K562 (cell line): ENCODE measurements at regions not wholly inside any gene's neighbourhood (a gene's known extent, or its start where the extent isn't known, plus 50 kb on each side); places are given as distances from the start of the nearest gene placed in this dataset.

Experiments used
- ATAC-seq: fragments of 200-7000 bp; cut with Tn5 transposase; 3 replicates; pipeline ENCODE4 v1.9.1; 2020; ENCODE audit warnings: moderate library complexity
- BruUV-seq: library from RNA; stranded (reverse); fragments of 400-500 nt; replicated peaks from 2 replicates; lab custom pipeline; 2021; lab: Mats Ljungman, UMichigan
- CTCF ChIA-PET: fragments of 300-600 bp; formaldehyde crosslinking; extraction: SDS; loops from one replicate; lab custom pipeline; 2021; ENCODE audit warnings: low intra/inter-chr PET ratio; lab: Yijun Ruan, JAX
- POLR2A ChIA-PET: fragments of 300-600, 350-650 bp; sonication (Branson Sonifier 250); formaldehyde crosslinking; extraction: SDS; loops from one replicate; lab custom pipeline; 2021; ENCODE audit warnings: antibody characterized with exemption, inconsistent platforms; lab: Yijun Ruan, JAX
- DNase-seq, 4 experiments: peaks; one replicate each; pipeline versions ENCODE4 v3.0.0 to v3.0.0-alpha.2; 2011 to 2018; ENCODE audit warnings: low spot score in 3 of 4, mixed read lengths in 3 of 4; ENCODE audit errors: extremely low read depth in 1 of 4
- FAIRE-seq: peaks from 2 replicates; lab custom pipeline; 2011; peaks lifted over from hg19 to GRCh38; lab: Jason Lieb, UNC
- H2AFZ ChIP-seq: 2 replicates; pipeline ENCODE4 v1.6.0; 2011; ENCODE audit warnings: low read depth, low read length, control low read depth, inconsistent platforms
- H3K27ac ChIP-seq: fragments of 200-600 bp; 3 replicates; pipeline ENCODE4 v1.8.0; 2011; ENCODE audit warnings: low read depth, mild to moderate bottlenecking, control low read depth, inconsistent platforms, low read length, moderate library complexity, mixed read lengths; ENCODE audit errors: extremely low read depth
- H3K27me3 ChIP-seq, 2 experiments: fragments of 300-600 bp in 1 of 2; 2 replicates in 1 of 2; 3 replicates in 1 of 2; pipeline versions ENCODE4 v1.6.0 to v1.8.0; 2011; ENCODE audit warnings: inconsistent platforms in 2 of 2, low read length in 2 of 2, mild to moderate bottlenecking in 1 of 2, mixed read lengths in 1 of 2, moderate library complexity in 1 of 2; ENCODE audit not compliant: control insufficient read depth in 2 of 2, insufficient read depth in 2 of 2
- H3K36me3 ChIP-seq: fragments of 300-600 bp; 3 replicates; pipeline ENCODE4 v1.8.0; 2011; ENCODE audit warnings: mild to moderate bottlenecking, low read length, inconsistent platforms; ENCODE audit not compliant: control insufficient read depth, insufficient read depth
- H3K4me1 ChIP-seq, 2 experiments: fragments of 200-600 bp in 1 of 2; replicated peaks in 1 of 2; 2 replicates in 1 of 2; 3 replicates in 1 of 2; pipeline versions ENCODE4 v1.5.1 to v1.8.0; 2011; ENCODE audit warnings: inconsistent platforms in 2 of 2, low read length in 2 of 2, mild to moderate bottlenecking in 1 of 2, mixed read lengths in 1 of 2, moderate library complexity in 1 of 2; ENCODE audit not compliant: control insufficient read depth in 2 of 2, insufficient read depth in 2 of 2
- H3K4me2 ChIP-seq: 2 replicates; pipeline ENCODE4 v1.6.1; 2011; ENCODE audit warnings: low read length, control low read depth, inconsistent platforms, mixed read lengths; ENCODE audit not compliant: insufficient read depth
- H3K4me3 ChIP-seq: fragments of 200-600 bp; sonication (generic), shearing (Covaris generic); 2 replicates; pipeline ENCODE4 v1.5.1; 2016; ENCODE audit warnings: control low read depth, inconsistent platforms
- H3K79me2 ChIP-seq: fragments of 200-600 bp; 3 replicates; pipeline ENCODE4 v1.8.0; 2011; ENCODE audit warnings: low read length, inconsistent platforms; ENCODE audit not compliant: control insufficient read depth, insufficient read depth
- H3K9ac ChIP-seq, 2 experiments: 2 replicates each; pipeline versions ENCODE4 v1.6.0 to v1.6.1; 2011; ENCODE audit warnings: low read depth in 2 of 2, low read length in 2 of 2, control low read depth in 1 of 2, inconsistent platforms in 1 of 2, mild to moderate bottlenecking in 1 of 2, mixed read lengths in 1 of 2; ENCODE audit not compliant: insufficient read depth in 1 of 2
- H3K9me1 ChIP-seq: one replicate; pipeline ENCODE4 v1.6.0; 2011; ENCODE audit warnings: inconsistent platforms, mild to moderate bottlenecking, low read length, moderate library complexity; ENCODE audit not compliant: control insufficient read depth, insufficient read depth
- H3K9me3 ChIP-seq: replicated peaks from 2 replicates; pipeline ENCODE4 v1.5.1; 2011; ENCODE audit warnings: low read depth, low read length, inconsistent platforms; ENCODE audit not compliant: control insufficient read depth, insufficient read depth
- H4K20me1 ChIP-seq: replicated peaks from 2 replicates; pipeline ENCODE4 v1.6.1; 2011; ENCODE audit warnings: low read length, inconsistent platforms, mixed read lengths; ENCODE audit not compliant: control insufficient read depth, insufficient read depth
- GABPB1 ChIP-seq: sonication (generic); formaldehyde crosslinking; IDR thresholded peaks from 2 replicates; pipeline ENCODE4 v1.8.0; 2022; ENCODE audit warnings: mild to moderate bottlenecking, missing genetic modification reagents
- HDAC8 ChIP-seq: fragments of 450-650 bp; IDR thresholded peaks from 2 replicates; pipeline ENCODE4 v1.6.1; 2016; ENCODE audit warnings: mild to moderate bottlenecking, missing genetic modification characterization, moderate library complexity, missing compliant biosample characterization
- NFE2 ChIP-seq: IDR thresholded peaks from 2 replicates; pipeline ENCODE4 v1.6.1; 2014; ENCODE audit warnings: antibody characterized with exemption, low read depth
- NFIX ChIP-seq: fragments of 250-450 bp; sonication (Bioruptor Pico); IDR thresholded peaks from 2 replicates; pipeline ENCODE4 v1.4.0; 2020; ENCODE audit warnings: low read depth, mild to moderate bottlenecking, moderate library complexity
- POLR2AphosphoS5 ChIP-seq: IDR thresholded peaks from 2 replicates; pipeline ENCODE4 v1.6.1; 2011; ENCODE audit warnings: mild to moderate bottlenecking, low read depth, low read length, moderate library complexity; ENCODE audit not compliant: control insufficient read depth, insufficient read depth
- SUPT5H ChIP-seq: fragments of 450-650 bp; IDR thresholded peaks from 2 replicates; pipeline ENCODE4 v1.6.1; 2016
- VEZF1 ChIP-seq: fragments of 200-800 bp; sonication (Bioruptor generic); IDR thresholded peaks from 2 replicates; pipeline ENCODE4 v1.6.1; 2017; ENCODE audit warnings: missing genetic modification characterization, missing compliant biosample characterization
- YBX1 ChIP-seq: fragments of 450-650 bp; IDR thresholded peaks from 2 replicates; pipeline ENCODE4 v1.7.1; 2016; ENCODE audit warnings: mild to moderate bottlenecking
- WGBS: fragments of 100-300 bp; shearing (Covaris generic); methylation state at CpG from one replicate; pipeline ENCODE4 v1.1.6; 2016; ENCODE audit warnings: low coverage, mixed read lengths; ENCODE audit not compliant: insufficient coverage; ENCODE audit errors: missing lambda C conversion rate; 5-methylcytosine and 5-hydroxymethylcytosine counted together
- in situ Hi-C: fragments of 300-500 bp; cut with MboI; formaldehyde crosslinking; loops from 4 replicates; pipeline ENCODE4 v1.15.0; 2018; ENCODE audit warnings: inconsistent platforms, mixed read lengths
- intact Hi-C: fragments of 100-400 bp; cut with micrococcal nuclease; formaldehyde crosslinking; loops from 2 replicates; pipeline ENCODE4 v1.14.2; 2022
- TF ChIP-seq, protein P1 (sequence below): fragments of 450-650 bp; formaldehyde crosslinking; IDR thresholded peaks from 2 replicates; pipeline ENCODE4 v1.4.0; 2020; ENCODE audit warnings: mild to moderate bottlenecking, mixed read lengths
- TF ChIP-seq, protein P2 (sequence below): fragments of 250-450 bp; sonication (Bioruptor Pico); IDR thresholded peaks from 2 replicates; pipeline ENCODE4 v1.4.0; 2020

DNA sequence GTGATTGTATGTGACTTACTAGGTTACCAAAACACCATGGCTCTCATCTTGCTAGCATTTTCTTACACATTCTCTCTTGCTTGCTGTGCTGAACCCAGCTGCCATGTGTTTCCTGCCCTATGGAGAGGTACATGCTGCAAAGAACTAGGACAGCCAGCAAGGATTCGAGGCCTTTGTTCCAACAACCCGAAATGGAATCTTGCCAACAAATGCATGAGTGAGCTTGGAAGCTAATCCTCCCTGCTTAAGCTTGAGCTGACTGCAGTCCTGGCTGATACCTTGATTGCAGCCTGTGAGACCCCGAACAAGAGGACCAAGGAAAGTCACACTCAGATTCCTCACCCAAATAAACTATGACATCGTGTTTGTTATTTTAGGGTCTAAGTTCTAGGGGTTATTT is 651.2 kb downstream of the SLITRK6 start (continued):
- no peak for TF ChIP-seq HDAC8 (tag)
- TF ChIP-seq, protein P1, sequence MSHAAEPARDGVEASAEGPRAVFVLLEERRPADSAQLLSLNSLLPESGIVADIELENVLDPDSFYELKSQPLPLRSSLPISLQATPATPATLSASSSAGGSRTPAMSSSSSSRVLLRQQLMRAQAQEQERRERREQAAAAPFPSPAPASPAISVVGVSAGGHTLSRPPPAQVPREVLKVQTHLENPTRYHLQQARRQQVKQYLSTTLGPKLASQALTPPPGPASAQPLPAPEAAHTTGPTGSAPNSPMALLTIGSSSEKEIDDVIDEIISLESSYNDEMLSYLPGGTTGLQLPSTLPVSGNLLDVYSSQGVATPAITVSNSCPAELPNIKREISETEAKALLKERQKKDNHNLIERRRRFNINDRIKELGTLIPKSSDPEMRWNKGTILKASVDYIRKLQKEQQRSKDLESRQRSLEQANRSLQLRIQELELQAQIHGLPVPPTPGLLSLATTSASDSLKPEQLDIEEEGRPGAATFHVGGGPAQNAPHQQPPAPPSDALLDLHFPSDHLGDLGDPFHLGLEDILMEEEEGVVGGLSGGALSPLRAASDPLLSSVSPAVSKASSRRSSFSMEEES (CRISPR knock-in tag) = no peak

- in situ Hi-C loops (no loop called here), intact Hi-C loops (no loop called here)
- H2AFZ ChIP-seq = no peak overlapping the region
- H3K36me3 ChIP-seq = no peaks in the 10 kb centered on the region
- H3K27ac ChIP-seq = no peak overlapping the region
- no peaks in the 10 kb centered on the region for H4K20me1 ChIP-seq
- WGBS = 0% methylated on average over 2 of the region's 2 CpGs
- H3K27me3 ChIP-seq = no peaks in the 10 kb centered on the region
- H3K79me2 ChIP-seq = no peaks in the 10 kb centered on the region
- no peak overlapping the region for H3K4me3 ChIP-seq
- BruUV-seq = no TSS peak
- ChIA-PET CTCF (no interaction called here), POLR2A (no interaction called here)
- H3K9me1 ChIP-seq = no peaks in the 10 kb centered on the region
- H3K9me3 ChIP-seq = no peaks in the 10 kb centered on the region
- H3K9ac ChIP-seq = no peak overlapping the region
- no peak overlapping the region for H3K4me2 ChIP-seq
- TF ChIP-seq VEZF1 (CRISPR knock-in tag) = no peak
- TF ChIP-seq, protein P2, sequence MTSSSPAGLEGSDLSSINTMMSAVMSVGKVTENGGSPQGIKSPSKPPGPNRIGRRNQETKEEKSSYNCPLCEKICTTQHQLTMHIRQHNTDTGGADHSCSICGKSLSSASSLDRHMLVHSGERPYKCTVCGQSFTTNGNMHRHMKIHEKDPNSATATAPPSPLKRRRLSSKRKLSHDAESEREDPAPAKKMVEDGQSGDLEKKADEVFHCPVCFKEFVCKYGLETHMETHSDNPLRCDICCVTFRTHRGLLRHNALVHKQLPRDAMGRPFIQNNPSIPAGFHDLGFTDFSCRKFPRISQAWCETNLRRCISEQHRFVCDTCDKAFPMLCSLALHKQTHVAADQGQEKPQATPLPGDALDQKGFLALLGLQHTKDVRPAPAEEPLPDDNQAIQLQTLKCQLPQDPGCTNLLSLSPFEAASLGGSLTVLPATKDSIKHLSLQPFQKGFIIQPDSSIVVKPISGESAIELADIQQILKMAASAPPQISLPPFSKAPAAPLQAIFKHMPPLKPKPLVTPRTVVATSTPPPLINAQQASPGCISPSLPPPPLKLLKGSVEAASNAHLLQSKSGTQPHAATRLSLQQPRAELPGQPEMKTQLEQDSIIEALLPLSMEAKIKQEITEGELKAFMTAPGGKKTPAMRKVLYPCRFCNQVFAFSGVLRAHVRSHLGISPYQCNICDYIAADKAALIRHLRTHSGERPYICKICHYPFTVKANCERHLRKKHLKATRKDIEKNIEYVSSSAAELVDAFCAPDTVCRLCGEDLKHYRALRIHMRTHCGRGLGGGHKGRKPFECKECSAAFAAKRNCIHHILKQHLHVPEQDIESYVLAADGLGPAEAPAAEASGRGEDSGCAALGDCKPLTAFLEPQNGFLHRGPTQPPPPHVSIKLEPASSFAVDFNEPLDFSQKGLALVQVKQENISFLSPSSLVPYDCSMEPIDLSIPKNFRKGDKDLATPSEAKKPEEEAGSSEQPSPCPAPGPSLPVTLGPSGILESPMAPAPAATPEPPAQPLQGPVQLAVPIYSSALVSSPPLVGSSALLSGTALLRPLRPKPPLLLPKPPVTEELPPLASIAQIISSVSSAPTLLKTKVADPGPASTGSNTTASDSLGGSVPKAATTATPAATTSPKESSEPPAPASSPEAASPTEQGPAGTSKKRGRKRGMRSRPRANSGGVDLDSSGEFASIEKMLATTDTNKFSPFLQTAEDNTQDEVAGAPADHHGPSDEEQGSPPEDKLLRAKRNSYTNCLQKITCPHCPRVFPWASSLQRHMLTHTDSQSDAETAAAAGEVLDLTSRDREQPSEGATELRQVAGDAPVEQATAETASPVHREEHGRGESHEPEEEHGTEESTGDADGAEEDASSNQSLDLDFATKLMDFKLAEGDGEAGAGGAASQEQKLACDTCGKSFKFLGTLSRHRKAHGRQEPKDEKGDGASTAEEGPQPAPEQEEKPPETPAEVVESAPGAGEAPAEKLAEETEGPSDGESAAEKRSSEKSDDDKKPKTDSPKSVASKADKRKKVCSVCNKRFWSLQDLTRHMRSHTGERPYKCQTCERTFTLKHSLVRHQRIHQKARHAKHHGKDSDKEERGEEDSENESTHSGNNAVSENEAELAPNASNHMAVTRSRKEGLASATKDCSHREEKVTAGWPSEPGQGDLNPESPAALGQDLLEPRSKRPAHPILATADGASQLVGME (CRISPR knock-in tag) = no peak
- no peak for TF ChIP-seq GABPB1 (CRISPR knock-in tag)
- no peak for TF ChIP-seq YBX1
- no peak for TF ChIP-seq POLR2AphosphoS5
- TF ChIP-seq SUPT5H = no peak
- no peak for TF ChIP-seq NFIX (CRISPR knock-in tag)
- TF ChIP-seq NFE2 = no peak
- DNase-seq (no peak), FAIRE-seq (no peak), ATAC-seq (no peak)
- no peaks in the 10 kb centered on the region for H3K4me1 ChIP-seq
These were observed 656.8 kb downstream of the SLITRK6 start for GRCh38 chr13:85142351-85142927.
